ENCODE measurements at regions not wholly inside any gene's neighbourhood (a gene's known extent, or its start where the extent isn't known, plus 50 kb on each side); places are given as distances from the start of the nearest gene placed in this dataset.

- TF ChIP-seq, protein P1, sequence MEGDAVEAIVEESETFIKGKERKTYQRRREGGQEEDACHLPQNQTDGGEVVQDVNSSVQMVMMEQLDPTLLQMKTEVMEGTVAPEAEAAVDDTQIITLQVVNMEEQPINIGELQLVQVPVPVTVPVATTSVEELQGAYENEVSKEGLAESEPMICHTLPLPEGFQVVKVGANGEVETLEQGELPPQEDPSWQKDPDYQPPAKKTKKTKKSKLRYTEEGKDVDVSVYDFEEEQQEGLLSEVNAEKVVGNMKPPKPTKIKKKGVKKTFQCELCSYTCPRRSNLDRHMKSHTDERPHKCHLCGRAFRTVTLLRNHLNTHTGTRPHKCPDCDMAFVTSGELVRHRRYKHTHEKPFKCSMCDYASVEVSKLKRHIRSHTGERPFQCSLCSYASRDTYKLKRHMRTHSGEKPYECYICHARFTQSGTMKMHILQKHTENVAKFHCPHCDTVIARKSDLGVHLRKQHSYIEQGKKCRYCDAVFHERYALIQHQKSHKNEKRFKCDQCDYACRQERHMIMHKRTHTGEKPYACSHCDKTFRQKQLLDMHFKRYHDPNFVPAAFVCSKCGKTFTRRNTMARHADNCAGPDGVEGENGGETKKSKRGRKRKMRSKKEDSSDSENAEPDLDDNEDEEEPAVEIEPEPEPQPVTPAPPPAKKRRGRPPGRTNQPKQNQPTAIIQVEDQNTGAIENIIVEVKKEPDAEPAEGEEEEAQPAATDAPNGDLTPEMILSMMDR (conservative IDR thresholded peaks at IDR 0.05 in 1 of 2, IDR thresholded peaks at IDR 0.05 in 1 of 2; ENCODE audit: low read depth in 1 of 2, low read length in 2 of 2): no peak
- no peak for TF ChIP-seq EZH2 (IDR thresholded peaks at IDR 0.05; ENCODE audit: low read length, missing control alignments)
Measured at GRCh38 chr10:110444004-110444337, 53.7 kb upstream of the DUSP5 start.

Measured in fibroblast of lung (primary cell).